ENCODE measurements at regions not wholly inside any gene's neighbourhood (a gene's known extent, or its start where the extent isn't known, plus 50 kb on each side); places are given as distances from the start of the nearest gene placed in this dataset.

- no peak for ATAC-seq
These were observed 65.4 kb downstream of the UBIAD1 start for GRCh38 chr1:11338284-11338924.

GRCh38 chr1:11339346-11340232, 66.6 kb downstream of the UBIAD1 start:
- DNase-seq = no peak
- no peak for ATAC-seq

More at GRCh38 chr1:11338284-11338924, 65.4 kb downstream of the UBIAD1 start:
- DNase-seq = no peak

- ATAC-seq = no peak
- no peak for DNase-seq
These were observed 67.2 kb downstream of the UBIAD1 start for GRCh38 chr1:11340233-11340632.

- DNase-seq = no peak
- no peak for ATAC-seq
These were observed 69.0 kb downstream of the UBIAD1 start for GRCh38 chr1:11341901-11342552.

GRCh38 chr1:11342621-11343032, 69.6 kb downstream of the UBIAD1 start:
- DNase-seq = no peak
- no peak for ATAC-seq

- ATAC-seq = no peak
- no peak for DNase-seq
These were observed 73.1 kb downstream of the UBIAD1 start for GRCh38 chr1:11345971-11346715.

- ATAC-seq (no peak), DNase-seq (no peak)
These were observed 77.3 kb downstream of the UBIAD1 start for GRCh38 chr1:11350265-11350664.

GRCh38 chr1:11352058-11352715, 79.2 kb downstream of the UBIAD1 start:
- ATAC-seq (no peak), DNase-seq (no peak)

GRCh38 chr1:11352816-11353799, 80.1 kb downstream of the UBIAD1 start:
- DNase-seq = no peak
- ATAC-seq = no peak

GRCh38 chr1:11354893-11355553, 82.0 kb downstream of the UBIAD1 start:
- no peak for DNase-seq
- ATAC-seq = no peak

- ATAC-seq (peak; percentile 14), DNase-seq (no peak)
These were observed 82.8 kb downstream of the UBIAD1 start for GRCh38 chr1:11355559-11356475.

- ATAC-seq (no peak), DNase-seq (no peak)
These were observed 84.3 kb downstream of the UBIAD1 start for GRCh38 chr1:11357276-11357675.

GRCh38 chr1:11358984-11359383, 86.0 kb downstream of the UBIAD1 start:
- ATAC-seq (no peak), DNase-seq (no peak)

GRCh38 chr1:11362547-11363021, 89.6 kb downstream of the UBIAD1 start:
- ATAC-seq = no peak
- no peak for DNase-seq

GRCh38 chr1:11364170-11364569, 91.2 kb downstream of the UBIAD1 start:
- ATAC-seq = no peak
- no peak for DNase-seq

- DNase-seq = no peak
These were observed 92.9 kb downstream of the UBIAD1 start for GRCh38 chr1:11365744-11366387.

GRCh38 chr1:11373029-11373894, 100.3 kb downstream of the UBIAD1 start:
- no peak for ATAC-seq

More at GRCh38 chr1:11365744-11366387, 92.9 kb downstream of the UBIAD1 start:
- ATAC-seq = no peak

More at GRCh38 chr1:11373029-11373894, 100.3 kb downstream of the UBIAD1 start:
- no peak for DNase-seq
